ENCODE measurements at regions not wholly inside any gene's neighbourhood (a gene's known extent, or its start where the extent isn't known, plus 50 kb on each side); places are given as distances from the start of the nearest gene placed in this dataset.

DNA sequence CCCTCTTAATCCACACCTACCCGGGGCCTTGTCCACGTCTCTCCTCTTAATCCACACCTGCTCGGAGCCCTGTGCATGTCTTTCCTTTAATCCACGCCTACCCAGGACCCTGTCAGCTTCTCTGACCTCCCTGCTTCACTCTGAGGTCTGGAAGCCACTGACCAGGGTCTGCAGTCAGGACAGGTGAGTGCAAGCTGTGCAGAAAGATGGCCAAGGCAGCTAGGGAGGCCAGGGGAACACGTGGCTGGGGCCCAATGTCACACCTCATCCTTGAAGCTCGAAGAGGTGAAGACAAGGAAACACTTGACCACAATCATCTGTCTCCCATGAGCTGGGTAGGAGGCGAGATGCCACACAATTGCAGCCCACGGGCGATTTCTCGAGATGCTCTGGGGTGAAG, 1516.9 kb downstream of the BRD1 start:
- H3K36me3 ChIP-seq (ENCODE audit: insufficient read depth, low read length) = no peaks in the 10 kb centered on the region
- H3K9ac ChIP-seq (ENCODE audit: low read depth, low read length, poor library complexity, severe bottlenecking) = no peak overlapping the region
- no peaks in the 10 kb centered on the region for H3K9me2 ChIP-seq (replicated peaks; ENCODE audit: low read depth, low read length)
- no peaks in the 10 kb centered on the region for H3K27me3 ChIP-seq (ENCODE audit: insufficient read depth, low read length, poor library complexity, severe bottlenecking)
- H4K20me1 ChIP-seq (ENCODE audit: insufficient read depth, low read length, poor library complexity, severe bottlenecking) = no peaks in the 10 kb centered on the region
- no peak for TF ChIP-seq EZH2phosphoT487 (IDR thresholded peaks at IDR 0.05; ENCODE audit: borderline replicate concordance)
- TF ChIP-seq, protein P1, sequence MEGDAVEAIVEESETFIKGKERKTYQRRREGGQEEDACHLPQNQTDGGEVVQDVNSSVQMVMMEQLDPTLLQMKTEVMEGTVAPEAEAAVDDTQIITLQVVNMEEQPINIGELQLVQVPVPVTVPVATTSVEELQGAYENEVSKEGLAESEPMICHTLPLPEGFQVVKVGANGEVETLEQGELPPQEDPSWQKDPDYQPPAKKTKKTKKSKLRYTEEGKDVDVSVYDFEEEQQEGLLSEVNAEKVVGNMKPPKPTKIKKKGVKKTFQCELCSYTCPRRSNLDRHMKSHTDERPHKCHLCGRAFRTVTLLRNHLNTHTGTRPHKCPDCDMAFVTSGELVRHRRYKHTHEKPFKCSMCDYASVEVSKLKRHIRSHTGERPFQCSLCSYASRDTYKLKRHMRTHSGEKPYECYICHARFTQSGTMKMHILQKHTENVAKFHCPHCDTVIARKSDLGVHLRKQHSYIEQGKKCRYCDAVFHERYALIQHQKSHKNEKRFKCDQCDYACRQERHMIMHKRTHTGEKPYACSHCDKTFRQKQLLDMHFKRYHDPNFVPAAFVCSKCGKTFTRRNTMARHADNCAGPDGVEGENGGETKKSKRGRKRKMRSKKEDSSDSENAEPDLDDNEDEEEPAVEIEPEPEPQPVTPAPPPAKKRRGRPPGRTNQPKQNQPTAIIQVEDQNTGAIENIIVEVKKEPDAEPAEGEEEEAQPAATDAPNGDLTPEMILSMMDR (conservative IDR thresholded peaks at IDR 0.05; ENCODE audit: low read length) = no peak
- H3K4me1 ChIP-seq (ENCODE audit: insufficient read depth, low read length, poor library complexity, severe bottlenecking) = no peaks in the 10 kb centered on the region
- H2AFZ ChIP-seq (ENCODE audit: low read length) = no peak overlapping the region
- no peak overlapping the region for H3K4me3 ChIP-seq (ENCODE audit: low read length, poor library complexity, severe bottlenecking)
- H3F3A ChIP-seq (ENCODE audit: low read depth) = no peaks in the 10 kb centered on the region
- H3K9me3 ChIP-seq (ENCODE audit: insufficient read depth, low read depth, low read length) = peaks cover 30% of the 10 kb centered on the region; the same call in 1 of the 2 replicates
- H3K79me2 ChIP-seq (ENCODE audit: insufficient read depth, low read length) = no peaks in the 10 kb centered on the region
- no peak overlapping the region for H3K4me2 ChIP-seq (ENCODE audit: low read depth, low read length, poor library complexity, severe bottlenecking)

GRCh38 chr22:48310289-48310688, 1517.4 kb downstream of the BRD1 start:
- Histone ChIP-seq H3K4me1 (ENCODE audit: insufficient read depth, low read length, poor library complexity, severe bottlenecking) (no peaks in the 10 kb centered on the region), H4K20me1 (ENCODE audit: insufficient read depth, low read length, poor library complexity, severe bottlenecking) (no peaks in the 10 kb centered on the region), H3K9me2 (replicated peaks; ENCODE audit: low read depth, low read length) (no peaks in the 10 kb centered on the region), H3F3A (ENCODE audit: low read depth) (no peaks in the 10 kb centered on the region), H3K27me3 (ENCODE audit: insufficient read depth, low read length, poor library complexity, severe bottlenecking) (no peaks in the 10 kb centered on the region), H2AFZ (ENCODE audit: low read length) (no peak overlapping the region), H3K9ac (ENCODE audit: low read depth, low read length, poor library complexity, severe bottlenecking) (no peak overlapping the region), H3K4me3 (ENCODE audit: low read length, poor library complexity, severe bottlenecking) (no peak overlapping the region), H3K79me2 (ENCODE audit: insufficient read depth, low read length) (no peaks in the 10 kb centered on the region), H3K36me3 (ENCODE audit: insufficient read depth, low read length) (no peaks in the 10 kb centered on the region), H3K9me3 (ENCODE audit: insufficient read depth, low read depth, low read length) (peaks cover 28% of the 10 kb centered on the region; the same call in 1 of the 2 replicates), H3K4me2 (ENCODE audit: low read depth, low read length, poor library complexity, severe bottlenecking) (no peak overlapping the region)
- no peak for TF ChIP-seq EZH2phosphoT487 (IDR thresholded peaks at IDR 0.05; ENCODE audit: borderline replicate concordance)
- TF ChIP-seq, protein P1 (conservative IDR thresholded peaks at IDR 0.05; ENCODE audit: low read length) = no peak

DNA sequence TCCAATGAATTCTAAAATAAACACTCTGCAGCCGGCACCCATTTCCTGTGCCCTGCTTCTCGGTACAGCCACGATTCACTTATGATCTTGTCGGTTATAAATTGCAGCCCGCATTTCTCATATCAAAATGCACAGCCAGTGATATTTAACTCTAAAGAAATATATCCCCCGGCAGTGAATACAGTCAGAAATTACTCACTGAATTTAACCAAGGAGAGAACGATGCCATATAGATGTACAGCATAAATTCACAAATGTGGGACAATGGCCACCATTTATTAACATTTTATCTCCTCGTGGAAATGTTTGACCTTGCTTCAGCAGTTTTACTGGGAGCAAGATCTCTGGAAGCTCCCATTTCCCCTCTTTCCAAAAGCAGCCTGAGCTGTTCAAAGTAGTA, 1517.8 kb downstream of the BRD1 start:
- Histone ChIP-seq H3K4me2 (ENCODE audit: low read depth, low read length, poor library complexity, severe bottlenecking) (no peak overlapping the region), H3K9ac (ENCODE audit: low read depth, low read length, poor library complexity, severe bottlenecking) (no peak overlapping the region), H3K4me3 (ENCODE audit: low read length, poor library complexity, severe bottlenecking) (no peak overlapping the region), H3K4me1 (ENCODE audit: insufficient read depth, low read length, poor library complexity, severe bottlenecking) (no peaks in the 10 kb centered on the region), H3K36me3 (ENCODE audit: insufficient read depth, low read length) (no peaks in the 10 kb centered on the region), H3K9me3 (ENCODE audit: insufficient read depth, low read depth, low read length) (peaks cover 24% of the 10 kb centered on the region; the same call in 1 of the 2 replicates), H4K20me1 (ENCODE audit: insufficient read depth, low read length, poor library complexity, severe bottlenecking) (no peaks in the 10 kb centered on the region), H3K9me2 (replicated peaks; ENCODE audit: low read depth, low read length) (no peaks in the 10 kb centered on the region), H3K79me2 (ENCODE audit: insufficient read depth, low read length) (no peaks in the 10 kb centered on the region), H3F3A (ENCODE audit: low read depth) (no peaks in the 10 kb centered on the region), H2AFZ (ENCODE audit: low read length) (no peak overlapping the region), H3K27me3 (ENCODE audit: insufficient read depth, low read length, poor library complexity, severe bottlenecking) (no peaks in the 10 kb centered on the region)
- TF ChIP-seq EZH2phosphoT487 (IDR thresholded peaks at IDR 0.05; ENCODE audit: borderline replicate concordance) = no peak
- TF ChIP-seq, protein P1 (conservative IDR thresholded peaks at IDR 0.05; ENCODE audit: low read length) = no peak
